OCI-LY1 (cell line): ENCODE measurements at regions not wholly inside any gene's neighbourhood (a gene's known extent, or its start where the extent isn't known, plus 50 kb on each side); places are given as distances from the start of the nearest gene placed in this dataset.

ENCODE experiments used
- CTCF ChIP-seq: fragments of 200-600 bp; sonication (generic), shearing (Covaris generic); IDR thresholded peaks from 2 replicates; pipeline ENCODE4 v1.5.1; 2017; ENCODE audit warnings: mild to moderate bottlenecking, antibody characterized with exemption, low read length, moderate library complexity, mixed read lengths
- EZH2 ChIP-seq: fragments of 200-600 bp; sonication (generic), shearing (Covaris generic); IDR thresholded peaks from 2 replicates; pipeline ENCODE4 v1.8.0; 2017; ENCODE audit warnings: borderline replicate concordance, mixed run types, mild to moderate bottlenecking, antibody characterized with exemption, low read length, moderate library complexity, mixed read lengths

GRCh38 chr14:43175896-43176295 is 1331.2 kb downstream of the FSCB start:
- TF ChIP-seq CTCF = no peak
- TF ChIP-seq EZH2 = no peak
